ENCODE measurements at regions not wholly inside any gene's neighbourhood (a gene's known extent, or its start where the extent isn't known, plus 50 kb on each side); places are given as distances from the start of the nearest gene placed in this dataset.

DNA sequence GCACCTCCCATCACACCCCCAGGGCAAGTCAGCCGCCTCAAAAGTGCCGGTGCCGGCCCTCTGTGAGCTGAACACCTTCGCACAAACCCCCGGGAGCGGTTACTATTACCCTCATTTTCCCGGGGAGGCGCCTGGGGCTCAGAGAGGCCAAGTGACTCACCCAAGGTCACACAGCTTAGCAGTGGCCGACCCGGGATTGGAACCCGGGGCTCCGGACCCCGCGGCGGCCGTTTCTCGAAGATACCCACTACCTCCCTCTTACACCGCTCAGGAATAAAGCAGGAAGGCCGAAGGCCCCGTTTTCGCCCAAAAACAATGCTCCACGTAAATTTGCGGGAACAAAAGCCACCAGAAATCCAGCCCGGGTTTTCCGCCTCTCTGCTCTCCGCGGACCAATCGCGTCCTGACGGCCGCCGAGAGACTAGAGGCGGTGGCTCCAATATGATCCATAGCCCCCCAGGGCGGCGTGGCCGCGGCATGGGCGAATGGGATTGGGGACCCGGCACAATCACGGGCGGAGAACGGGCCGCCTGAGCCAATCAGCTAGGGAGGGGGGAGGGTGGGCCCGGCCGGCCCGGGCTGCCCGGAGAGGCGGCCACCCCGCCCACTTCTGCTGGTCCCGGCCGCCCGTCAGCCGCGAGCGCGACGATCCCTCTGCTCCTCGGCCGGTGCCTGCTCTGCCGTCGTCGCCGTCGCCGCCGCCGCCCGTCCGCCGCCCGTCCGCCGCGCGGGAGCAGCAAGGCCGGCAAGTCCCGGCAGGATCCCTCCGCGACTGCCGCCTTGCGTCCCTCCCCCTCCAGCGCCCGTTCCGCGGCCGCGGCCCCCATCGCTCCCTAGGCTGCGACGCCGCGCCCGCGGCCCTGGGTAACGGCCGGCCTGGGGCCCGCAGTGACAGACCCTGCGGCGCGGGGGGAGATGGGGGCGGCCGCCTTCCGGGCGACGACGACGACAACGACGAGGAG lies 177.0 kb downstream of the OR4M2 start:
- TF ChIP-seq, protein P1, sequence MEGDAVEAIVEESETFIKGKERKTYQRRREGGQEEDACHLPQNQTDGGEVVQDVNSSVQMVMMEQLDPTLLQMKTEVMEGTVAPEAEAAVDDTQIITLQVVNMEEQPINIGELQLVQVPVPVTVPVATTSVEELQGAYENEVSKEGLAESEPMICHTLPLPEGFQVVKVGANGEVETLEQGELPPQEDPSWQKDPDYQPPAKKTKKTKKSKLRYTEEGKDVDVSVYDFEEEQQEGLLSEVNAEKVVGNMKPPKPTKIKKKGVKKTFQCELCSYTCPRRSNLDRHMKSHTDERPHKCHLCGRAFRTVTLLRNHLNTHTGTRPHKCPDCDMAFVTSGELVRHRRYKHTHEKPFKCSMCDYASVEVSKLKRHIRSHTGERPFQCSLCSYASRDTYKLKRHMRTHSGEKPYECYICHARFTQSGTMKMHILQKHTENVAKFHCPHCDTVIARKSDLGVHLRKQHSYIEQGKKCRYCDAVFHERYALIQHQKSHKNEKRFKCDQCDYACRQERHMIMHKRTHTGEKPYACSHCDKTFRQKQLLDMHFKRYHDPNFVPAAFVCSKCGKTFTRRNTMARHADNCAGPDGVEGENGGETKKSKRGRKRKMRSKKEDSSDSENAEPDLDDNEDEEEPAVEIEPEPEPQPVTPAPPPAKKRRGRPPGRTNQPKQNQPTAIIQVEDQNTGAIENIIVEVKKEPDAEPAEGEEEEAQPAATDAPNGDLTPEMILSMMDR (tag by site-specific recombination; IDR thresholded peaks at IDR 0.05), result no peak
- TF ChIP-seq ZNF664 (tag by site-specific recombination; IDR thresholded peaks at IDR 0.05) (no peak), MYNN (tag by site-specific recombination; IDR thresholded peaks at IDR 0.05; ENCODE audit: borderline replicate concordance) (no peak), ZSCAN30 (tag by site-specific recombination; IDR thresholded peaks at IDR 0.05) (no peak), ZNF211 (tag by site-specific recombination; IDR thresholded peaks at IDR 0.05; ENCODE audit: low read depth) (no peak), ZBTB8A (tag by site-specific recombination; IDR thresholded peaks at IDR 0.05) (no peak), FEZF1 (tag by site-specific recombination; IDR thresholded peaks at IDR 0.05) (no peak)
- TF ChIP-seq, protein P2, sequence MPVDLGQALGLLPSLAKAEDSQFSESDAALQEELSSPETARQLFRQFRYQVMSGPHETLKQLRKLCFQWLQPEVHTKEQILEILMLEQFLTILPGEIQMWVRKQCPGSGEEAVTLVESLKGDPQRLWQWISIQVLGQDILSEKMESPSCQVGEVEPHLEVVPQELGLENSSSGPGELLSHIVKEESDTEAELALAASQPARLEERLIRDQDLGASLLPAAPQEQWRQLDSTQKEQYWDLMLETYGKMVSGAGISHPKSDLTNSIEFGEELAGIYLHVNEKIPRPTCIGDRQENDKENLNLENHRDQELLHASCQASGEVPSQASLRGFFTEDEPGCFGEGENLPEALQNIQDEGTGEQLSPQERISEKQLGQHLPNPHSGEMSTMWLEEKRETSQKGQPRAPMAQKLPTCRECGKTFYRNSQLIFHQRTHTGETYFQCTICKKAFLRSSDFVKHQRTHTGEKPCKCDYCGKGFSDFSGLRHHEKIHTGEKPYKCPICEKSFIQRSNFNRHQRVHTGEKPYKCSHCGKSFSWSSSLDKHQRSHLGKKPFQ (tag by site-specific recombination; IDR thresholded peaks at IDR 0.05), result no peak
- TF ChIP-seq, protein P3, sequence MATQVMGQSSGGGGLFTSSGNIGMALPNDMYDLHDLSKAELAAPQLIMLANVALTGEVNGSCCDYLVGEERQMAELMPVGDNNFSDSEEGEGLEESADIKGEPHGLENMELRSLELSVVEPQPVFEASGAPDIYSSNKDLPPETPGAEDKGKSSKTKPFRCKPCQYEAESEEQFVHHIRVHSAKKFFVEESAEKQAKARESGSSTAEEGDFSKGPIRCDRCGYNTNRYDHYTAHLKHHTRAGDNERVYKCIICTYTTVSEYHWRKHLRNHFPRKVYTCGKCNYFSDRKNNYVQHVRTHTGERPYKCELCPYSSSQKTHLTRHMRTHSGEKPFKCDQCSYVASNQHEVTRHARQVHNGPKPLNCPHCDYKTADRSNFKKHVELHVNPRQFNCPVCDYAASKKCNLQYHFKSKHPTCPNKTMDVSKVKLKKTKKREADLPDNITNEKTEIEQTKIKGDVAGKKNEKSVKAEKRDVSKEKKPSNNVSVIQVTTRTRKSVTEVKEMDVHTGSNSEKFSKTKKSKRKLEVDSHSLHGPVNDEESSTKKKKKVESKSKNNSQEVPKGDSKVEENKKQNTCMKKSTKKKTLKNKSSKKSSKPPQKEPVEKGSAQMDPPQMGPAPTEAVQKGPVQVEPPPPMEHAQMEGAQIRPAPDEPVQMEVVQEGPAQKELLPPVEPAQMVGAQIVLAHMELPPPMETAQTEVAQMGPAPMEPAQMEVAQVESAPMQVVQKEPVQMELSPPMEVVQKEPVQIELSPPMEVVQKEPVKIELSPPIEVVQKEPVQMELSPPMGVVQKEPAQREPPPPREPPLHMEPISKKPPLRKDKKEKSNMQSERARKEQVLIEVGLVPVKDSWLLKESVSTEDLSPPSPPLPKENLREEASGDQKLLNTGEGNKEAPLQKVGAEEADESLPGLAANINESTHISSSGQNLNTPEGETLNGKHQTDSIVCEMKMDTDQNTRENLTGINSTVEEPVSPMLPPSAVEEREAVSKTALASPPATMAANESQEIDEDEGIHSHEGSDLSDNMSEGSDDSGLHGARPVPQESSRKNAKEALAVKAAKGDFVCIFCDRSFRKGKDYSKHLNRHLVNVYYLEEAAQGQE (tag by site-specific recombination; IDR thresholded peaks at IDR 0.05), result no peak
